Caco-2 (cell line): ENCODE measurements at regions not wholly inside any gene's neighbourhood (a gene's known extent, or its start where the extent isn't known, plus 50 kb on each side); places are given as distances from the start of the nearest gene placed in this dataset.

ENCODE experiments used
- BruUV-seq: library from RNA; stranded (reverse); fragments of 400-500 nt; replicated peaks from 2 replicates; lab custom pipeline; 2021; lab: Mats Ljungman, UMichigan
- CTCF ChIA-PET: fragments of 300-600 bp; sonication (Branson Sonifier 250); formaldehyde crosslinking; loops from one replicate; lab custom pipeline; 2022; ENCODE audit warnings: antibody characterized with exemption; lab: Charles Lee
- POLR2A ChIA-PET: fragments of 300-600 bp; sonication (Branson Sonifier 250); formaldehyde crosslinking; loops from one replicate; lab custom pipeline; 2022; ENCODE audit warnings: antibody characterized with exemption; lab: Charles Lee
- DNase-seq, 2 experiments: peaks; one replicate each; pipeline versions ENCODE4 v3.0.0 to v3.0.0-alpha.2; 2020 to 2022
- H3K27me3 ChIP-seq: replicated peaks from 2 replicates; pipeline ENCODE4 v1.6.0; 2011; ENCODE audit warnings: low read length; ENCODE audit not compliant: control insufficient read depth, insufficient read depth
- H3K36me3 ChIP-seq: 2 replicates; pipeline ENCODE4 v1.5.1; 2011; ENCODE audit warnings: low read length; ENCODE audit not compliant: control insufficient read depth, insufficient read depth
- H3K4me1 ChIP-seq: fragments of 250-450 bp; sonication (Bioruptor Pico); 2 replicates; pipeline ENCODE4 v1.5.1; 2020; ENCODE audit warnings: mild to moderate bottlenecking
- H3K4me3 ChIP-seq: 2 replicates; pipeline ENCODE4 v1.5.1; 2011; ENCODE audit warnings: low read depth, mild to moderate bottlenecking, control low read depth, low read length
- H3K9me3 ChIP-seq: fragments of 250-450 bp; sonication (Bioruptor Pico); 2 replicates; pipeline ENCODE4 v1.5.1; 2020; ENCODE audit warnings: mild to moderate bottlenecking, moderate library complexity
- H3K27ac Mint-ChIP-seq: one replicate; pipeline ENCODE4 v1.8.0; 2022; ENCODE audit warnings: mixed read lengths; ENCODE audit not compliant: unreplicated experiment
- H3K27me3 Mint-ChIP-seq: one replicate; pipeline ENCODE4 v1.8.0; 2022; ENCODE audit warnings: mixed read lengths; ENCODE audit not compliant: insufficient read depth, unreplicated experiment
- H3K36me3 Mint-ChIP-seq: one replicate; pipeline ENCODE4 v1.8.0; 2022; ENCODE audit warnings: mild to moderate bottlenecking, mixed read lengths; ENCODE audit not compliant: insufficient read depth, unreplicated experiment
- H3K4me1 Mint-ChIP-seq: one replicate; pipeline ENCODE4 v1.8.0; 2022; ENCODE audit warnings: low read depth, mixed read lengths; ENCODE audit not compliant: unreplicated experiment
- H3K4me3 Mint-ChIP-seq: one replicate; pipeline ENCODE4 v1.8.0; 2022; ENCODE audit warnings: mild to moderate bottlenecking, moderate library complexity, mixed read lengths; ENCODE audit not compliant: unreplicated experiment
- H3K9me3 Mint-ChIP-seq: one replicate; pipeline ENCODE4 v1.8.0; 2022; ENCODE audit warnings: mixed read lengths; ENCODE audit not compliant: unreplicated experiment
- CTCF ChIP-seq, 2 experiments: fragments of 200-600 bp in 1 of 2; IDR thresholded peaks; 1 replicate in 1 of 2; 2 replicates in 1 of 2; pipeline versions ENCODE4 v1.5.1 to v1.8.0; 2011 to 2022; ENCODE audit warnings: antibody characterized with exemption in 1 of 2, control low read depth in 1 of 2, inconsistent platforms in 1 of 2, low read depth in 1 of 2, low read length in 1 of 2, mild to moderate bottlenecking in 1 of 2, moderate library complexity in 1 of 2; ENCODE audit not compliant: insufficient read depth in 1 of 2, severe bottlenecking in 1 of 2, unreplicated experiment in 1 of 2
- intact Hi-C: fragments of 100-400 bp; cut with micrococcal nuclease; formaldehyde crosslinking; loops from one replicate; pipeline ENCODE4 v1.10.0; 2022; ENCODE audit not compliant: unreplicated experiment

GRCh38 chr13:90686442-90686841 is 661.0 kb upstream of the MIR17HG start:
- no TSS peak for BruUV-seq
- Mint-ChIP-seq H3K27me3 (no peaks in the 10 kb centered on the region), H3K27ac (no peak overlapping the region), H3K36me3 (no peaks in the 10 kb centered on the region), H3K4me3 (no peak overlapping the region), H3K4me1 (no peaks in the 10 kb centered on the region), H3K9me3 (no peaks in the 10 kb centered on the region)
- CTCF ChIA-PET, result no interaction called here
- Histone ChIP-seq H3K27me3 (no peaks in the 10 kb centered on the region), H3K4me1 (no peaks in the 10 kb centered on the region), H3K36me3 (no peaks in the 10 kb centered on the region), H3K4me3 (no peak overlapping the region), H3K9me3 (no peaks in the 10 kb centered on the region)
- TF ChIP-seq CTCF (IDR thresholded peaks at IDR 0.05; ENCODE audit: insufficient read depth in 1 of 2, low read depth in 1 of 2, low read length in 1 of 2, severe bottlenecking in 1 of 2, unreplicated experiment in 1 of 2), result no peak
- no peak for DNase-seq
- POLR2A ChIA-PET, result interaction anchor here (0.6 kb wide), 1 partner anchor 80 kb away, joined by 3 read pairs; no protein-coding TSS in a partner anchor
- intact Hi-C loops, result no loop called here

DNA sequence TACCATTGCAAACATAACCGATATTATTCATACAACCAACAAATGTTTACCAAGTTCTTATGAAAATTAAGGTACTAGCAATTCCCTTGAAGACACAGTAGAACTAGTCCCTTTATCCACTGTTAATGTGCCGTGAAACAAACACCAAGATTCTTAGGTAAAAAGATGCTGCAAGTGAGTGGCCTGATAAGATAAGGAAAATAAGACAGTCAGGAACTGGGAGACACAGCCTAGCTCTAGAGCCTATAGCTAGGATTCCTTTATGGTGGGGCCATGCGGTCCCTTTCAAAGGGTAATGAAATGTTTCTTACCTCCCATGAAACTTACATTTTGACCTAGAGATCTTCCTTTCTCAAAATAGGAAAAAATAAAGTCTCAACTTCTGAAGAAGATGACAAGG is 658.4 kb upstream of the MIR17HG start:
- BruUV-seq, result no TSS peak
- no peak overlapping the region for H3K4me3 Mint-ChIP-seq
- no peaks in the 10 kb centered on the region for H3K9me3 Mint-ChIP-seq
- no peak overlapping the region for H3K27ac Mint-ChIP-seq
- no peak for DNase-seq
- Histone ChIP-seq H3K27me3 (no peaks in the 10 kb centered on the region), H3K36me3 (no peaks in the 10 kb centered on the region), H3K4me3 (no peak overlapping the region), H3K4me1 (no peaks in the 10 kb centered on the region), H3K9me3 (no peaks in the 10 kb centered on the region; the same call in 1 of the 2 replicates)
- no peaks in the 10 kb centered on the region for H3K27me3 Mint-ChIP-seq
- CTCF ChIA-PET, result no interaction called here
- TF ChIP-seq CTCF (IDR thresholded peaks at IDR 0.05; ENCODE audit: insufficient read depth in 1 of 2, low read depth in 1 of 2, low read length in 1 of 2, severe bottlenecking in 1 of 2, unreplicated experiment in 1 of 2), result no peak
- POLR2A ChIA-PET, result no interaction called here
- H3K36me3 Mint-ChIP-seq, result no peaks in the 10 kb centered on the region
- no peaks in the 10 kb centered on the region for H3K4me1 Mint-ChIP-seq
- intact Hi-C loops, result no loop called here

DNA sequence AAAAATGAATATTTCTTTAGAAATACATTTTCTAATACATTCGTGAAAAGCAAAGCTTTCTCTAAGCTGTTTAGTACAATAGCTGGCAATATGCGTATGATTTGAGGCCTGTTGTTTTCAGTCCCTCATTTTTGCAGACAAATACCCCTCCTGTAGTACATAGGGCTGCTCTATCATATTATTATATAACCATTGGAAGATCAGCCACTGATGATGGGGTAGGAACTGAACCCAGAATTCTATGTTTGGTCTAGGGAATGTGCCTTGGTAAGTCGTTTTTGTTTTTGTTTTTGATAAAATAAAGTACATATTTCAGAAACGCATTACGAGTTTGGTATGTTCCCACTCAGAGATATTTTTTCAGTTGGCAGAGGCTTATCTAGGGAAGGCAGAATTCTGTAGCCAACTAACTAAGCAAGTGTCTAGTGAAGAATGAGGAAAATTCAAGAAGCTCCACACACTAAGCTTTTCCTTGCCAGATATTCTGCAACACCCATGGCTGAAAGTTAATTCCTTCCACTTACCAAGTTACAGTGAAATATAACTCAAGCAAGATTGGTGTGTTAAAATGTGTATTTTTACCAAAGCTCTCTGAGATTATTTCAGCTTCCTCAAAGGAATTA is 656.9 kb upstream of the MIR17HG start:
- no peaks in the 10 kb centered on the region for H3K36me3 Mint-ChIP-seq
- intact Hi-C loops, result no loop called here
- Histone ChIP-seq H3K4me3 (no peak overlapping the region), H3K27me3 (no peaks in the 10 kb centered on the region), H3K4me1 (no peaks in the 10 kb centered on the region), H3K9me3 (no peaks in the 10 kb centered on the region; the same call in 1 of the 2 replicates), H3K36me3 (no peaks in the 10 kb centered on the region)
- H3K27me3 Mint-ChIP-seq, result no peaks in the 10 kb centered on the region
- ChIA-PET CTCF (no interaction called here), POLR2A (no interaction called here)
- no peak overlapping the region for H3K4me3 Mint-ChIP-seq
- no peaks in the 10 kb centered on the region for H3K9me3 Mint-ChIP-seq
- H3K27ac Mint-ChIP-seq, result no peak overlapping the region
- no peak for TF ChIP-seq CTCF (IDR thresholded peaks at IDR 0.05; ENCODE audit: insufficient read depth in 1 of 2, low read depth in 1 of 2, low read length in 1 of 2, severe bottlenecking in 1 of 2, unreplicated experiment in 1 of 2)
- DNase-seq, result no peak
- no TSS peak for BruUV-seq
- H3K4me1 Mint-ChIP-seq, result no peaks in the 10 kb centered on the region
